IMR-90 (cell line): ENCODE measurements at regions not wholly inside any gene's neighbourhood (a gene's known extent, or its start where the extent isn't known, plus 50 kb on each side); places are given as distances from the start of the nearest gene placed in this dataset.
A peak's percentile ranks its signal among the peaks of the same experiment; 100 is the strongest.

Source experiments
- ATAC-seq: fragments of 200-7000 bp; cut with Tn5 transposase; 2 replicates; pipeline ENCODE4 v1.9.1; 2020; ENCODE audit warnings: low read depth, mild to moderate bottlenecking, moderate library complexity
- BruUV-seq: library from RNA; stranded (reverse); fragments of 400-500 nt; replicated peaks from 2 replicates; lab custom pipeline; 2021; lab: Mats Ljungman, UMichigan
- CTCF ChIA-PET: fragments of 300-600 bp; formaldehyde crosslinking; extraction: SDS; loops from one replicate; lab custom pipeline; 2021; ENCODE audit warnings: antibody characterized with exemption; lab: Yijun Ruan, JAX
- POLR2A ChIA-PET: fragments of 300-600 bp; sonication (Branson Sonifier 250); formaldehyde crosslinking; loops from one replicate; lab custom pipeline; 2022; ENCODE audit warnings: antibody characterized with exemption; ENCODE audit not compliant: unreplicated experiment; lab: Charles Lee
- DNase-seq: peaks from one replicate; pipeline ENCODE4 v3.0.0; 2013
- H2AFZ ChIP-seq: replicated peaks from 2 replicates; pipeline ENCODE3; 2013; ENCODE audit warnings: low read length, mild to moderate bottlenecking; ENCODE audit not compliant: poor library complexity
- H2AK5ac ChIP-seq: 2 replicates; pipeline ENCODE4 v1.6.1; 2013; ENCODE audit warnings: low read depth, low read length, inconsistent platforms
- H2AK9ac ChIP-seq: replicated peaks from 2 replicates; pipeline ENCODE3; 2013; ENCODE audit warnings: mild to moderate bottlenecking, low read depth, low read length, moderate library complexity; ENCODE audit not compliant: poor library complexity
- H2BK120ac ChIP-seq: 2 replicates; pipeline ENCODE4 v1.6.1; 2013; ENCODE audit warnings: low read depth, low read length, inconsistent platforms
- H2BK15ac ChIP-seq: 3 replicates; pipeline ENCODE4 v1.6.1; 2013; ENCODE audit warnings: low read depth, low read length, inconsistent platforms
- H2BK20ac ChIP-seq: 2 replicates; pipeline ENCODE4 v1.6.1; 2013; ENCODE audit warnings: low read depth, mild to moderate bottlenecking, inconsistent platforms, low read length, moderate library complexity
- H2BK5ac ChIP-seq: 2 replicates; pipeline ENCODE4 v1.6.1; 2013; ENCODE audit warnings: mild to moderate bottlenecking, low read depth, low read length, inconsistent platforms; ENCODE audit not compliant: poor library complexity, severe bottlenecking
- H3K14ac ChIP-seq: replicated peaks from 2 replicates; pipeline ENCODE4 v1.6.1; 2013; ENCODE audit warnings: low read depth, low read length, inconsistent platforms
- H3K18ac ChIP-seq: 2 replicates; pipeline ENCODE4 v1.6.1; 2013; ENCODE audit warnings: low read depth, low read length, control low read depth
- H3K23ac ChIP-seq: 2 replicates; pipeline ENCODE4 v1.6.1; 2013; ENCODE audit warnings: low read depth, low read length, inconsistent platforms
- H3K27ac ChIP-seq: 2 replicates; pipeline ENCODE4 v1.5.1; 2013; ENCODE audit warnings: mild to moderate bottlenecking, control low read depth, low read length; ENCODE audit not compliant: insufficient read depth
- H3K27me3 ChIP-seq: 2 replicates; pipeline ENCODE4 v1.6.1; 2013; ENCODE audit warnings: low read length; ENCODE audit not compliant: control insufficient read depth, insufficient read depth
- H3K36me3 ChIP-seq: 2 replicates; pipeline ENCODE4 v1.6.1; 2013; ENCODE audit warnings: low read length, mixed read lengths; ENCODE audit not compliant: control insufficient read depth, insufficient read depth
- H3K4ac ChIP-seq: 2 replicates; pipeline ENCODE4 v1.6.1; 2013; ENCODE audit warnings: low read depth, low read length, inconsistent platforms
- H3K4me1 ChIP-seq: 2 replicates; pipeline ENCODE4 v1.6.1; 2013; ENCODE audit warnings: low read length, mixed read lengths; ENCODE audit not compliant: control insufficient read depth, insufficient read depth
- H3K4me2 ChIP-seq: 2 replicates; pipeline ENCODE4 v1.6.1; 2013; ENCODE audit warnings: low read depth, mild to moderate bottlenecking, control low read depth, low read length, moderate library complexity
- H3K4me3 ChIP-seq: 2 replicates; pipeline ENCODE4 v1.5.1; 2013; ENCODE audit warnings: low read depth, mild to moderate bottlenecking, control low read depth, low read length, moderate library complexity; ENCODE audit not compliant: insufficient read depth
- H3K56ac ChIP-seq: 2 replicates; pipeline ENCODE4 v1.6.1; 2013; ENCODE audit warnings: low read length, inconsistent platforms; ENCODE audit not compliant: insufficient read depth; ENCODE audit errors: extremely low read depth
- H3K79me1 ChIP-seq, 2 experiments: 2 replicates each; pipeline ENCODE4 v1.6.1; 2013; ENCODE audit warnings: low read length in 2 of 2, inconsistent platforms in 1 of 2, low read depth in 1 of 2
- H3K9ac ChIP-seq: 2 replicates; pipeline ENCODE4 v1.6.1; 2013; ENCODE audit warnings: low read depth, low read length, control low read depth
- H3K9me1 ChIP-seq: 2 replicates; pipeline ENCODE4 v1.6.1; 2013; ENCODE audit warnings: low read length, inconsistent platforms; ENCODE audit not compliant: insufficient read depth
- H3K9me3 ChIP-seq: 2 replicates; pipeline ENCODE4 v1.6.1; 2013; ENCODE audit warnings: low read length; ENCODE audit not compliant: control insufficient read depth, insufficient read depth
- H4K20me1 ChIP-seq: 2 replicates; pipeline ENCODE4 v1.6.1; 2013; ENCODE audit warnings: low read length, inconsistent platforms; ENCODE audit not compliant: insufficient read depth
- H4K5ac ChIP-seq: 2 replicates; pipeline ENCODE4 v1.6.1; 2013; ENCODE audit warnings: mild to moderate bottlenecking, low read depth, low read length, control low read depth
- H4K8ac ChIP-seq, 2 experiments: 2 replicates each; pipeline ENCODE4 v1.6.1; 2013; ENCODE audit warnings: low read depth in 2 of 2, low read length in 2 of 2, control low read depth in 1 of 2, inconsistent platforms in 1 of 2
- H4K91ac ChIP-seq: 2 replicates; pipeline ENCODE4 v1.6.1; 2013; ENCODE audit warnings: low read depth, low read length, inconsistent platforms; ENCODE audit not compliant: insufficient read depth
- CEBPB ChIP-seq: IDR thresholded peaks from 2 replicates; pipeline ENCODE4 v1.6.1; 2012; ENCODE audit warnings: low read depth, low read length, improper control_type of control experiment
- SMC3 ChIP-seq: fragments of 150-350 bp; IDR thresholded peaks from 2 replicates; pipeline ENCODE4 v1.6.1; 2016; ENCODE audit warnings: low read depth, mild to moderate bottlenecking, antibody characterized with exemption, low read length, moderate library complexity
- WGBS, 2 experiments: methylation state at CpG; one replicate each; pipeline versions ENCODE4 v1.1.5 to v1.1.7; 2013; ENCODE audit warnings: missing lambda C conversion rate in 2 of 2; ENCODE audit not compliant: insufficient read length in 1 of 2; ENCODE audit errors: extremely low coverage in 2 of 2; 5-methylcytosine and 5-hydroxymethylcytosine counted together
- dilution Hi-C: fragments of 300-500 bp; cut with HindIII; formaldehyde crosslinking; loops from one replicate; pipeline ENCODE4 v1.14.3; 2018; ENCODE audit warnings: low sequenced_read_pairs; ENCODE audit not compliant: unreplicated experiment
- in situ Hi-C: fragments of 300-500 bp; cut with MboI; formaldehyde crosslinking; loops from 3 replicates; pipeline ENCODE4 v1.14.3; 2019; ENCODE audit warnings: low sequenced_read_pairs, inconsistent platforms, mixed read lengths
- intact Hi-C: fragments of 100-400 bp; cut with micrococcal nuclease; formaldehyde crosslinking; loops from 2 replicates; pipeline ENCODE4 v1.10.0; 2022
- TF ChIP-seq, protein P1 (sequence below): fragments of 150-350 bp; IDR thresholded peaks from 2 replicates; pipeline ENCODE4 v1.6.1; 2016; ENCODE audit warnings: low read depth, mild to moderate bottlenecking, low read length, moderate library complexity, borderline replicate concordance

GRCh38 chr2:58595714-58596113, 354.6 kb upstream of the FANCL start:
- Histone ChIP-seq H4K5ac (no peak overlapping the region), H3K4me1 (no peaks in the 10 kb centered on the region), H3K9me1 (no peaks in the 10 kb centered on the region), H4K8ac (no peak overlapping the region), H2BK5ac (no peak overlapping the region), H3K4me2 (no peak overlapping the region), H2AFZ (no peak overlapping the region), H3K36me3 (no peaks in the 10 kb centered on the region), H3K18ac (no peak overlapping the region), H2AK9ac (no peak overlapping the region), H2BK120ac (no peak overlapping the region), H4K91ac (no peak overlapping the region), H3K23ac (no peak overlapping the region), H3K27ac (no peak overlapping the region), H2BK15ac (no peak overlapping the region), H3K9me3 (no peaks in the 10 kb centered on the region), H2AK5ac (no peak overlapping the region), H3K56ac (no peak overlapping the region), H3K27me3 (no peaks in the 10 kb centered on the region), H3K79me1 (no peaks in the 10 kb centered on the region), H3K9ac (no peak overlapping the region), H3K14ac (no peak overlapping the region), H3K4ac (no peak overlapping the region), H3K4me3 (no peak overlapping the region), H2BK20ac (no peak overlapping the region), H4K20me1 (no peaks in the 10 kb centered on the region)
- no TSS peak for BruUV-seq
- TF ChIP-seq CEBPB = peak; percentile 42; the same call in 1 of the 2 replicates
- TF ChIP-seq, protein P1, sequence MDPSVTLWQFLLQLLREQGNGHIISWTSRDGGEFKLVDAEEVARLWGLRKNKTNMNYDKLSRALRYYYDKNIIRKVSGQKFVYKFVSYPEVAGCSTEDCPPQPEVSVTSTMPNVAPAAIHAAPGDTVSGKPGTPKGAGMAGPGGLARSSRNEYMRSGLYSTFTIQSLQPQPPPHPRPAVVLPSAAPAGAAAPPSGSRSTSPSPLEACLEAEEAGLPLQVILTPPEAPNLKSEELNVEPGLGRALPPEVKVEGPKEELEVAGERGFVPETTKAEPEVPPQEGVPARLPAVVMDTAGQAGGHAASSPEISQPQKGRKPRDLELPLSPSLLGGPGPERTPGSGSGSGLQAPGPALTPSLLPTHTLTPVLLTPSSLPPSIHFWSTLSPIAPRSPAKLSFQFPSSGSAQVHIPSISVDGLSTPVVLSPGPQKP = no peak
- no peak for TF ChIP-seq SMC3
- POLR2A ChIA-PET = no interaction called here
- no peak for DNase-seq
- in situ Hi-C loops (no loop called here), dilution Hi-C loops (no loop called here), intact Hi-C loops (no loop called here)
- CTCF ChIA-PET = no interaction called here
- no CpG with 5 or more reads among the region's 3 CpGs for WGBS, 2 experiments
- ATAC-seq = no peak
